ENCODE measurements at regions not wholly inside any gene's neighbourhood (a gene's known extent, or its start where the extent isn't known, plus 50 kb on each side); places are given as distances from the start of the nearest gene placed in this dataset.
"Not testable (repeated sequence)": the region's sequence is repeated elsewhere in the genome, so short reads cannot be mapped to it uniquely, and the experiment has no call there.

- CTCF ChIA-PET; DNase-seq (ENCODE audit: low read depth); H3K4me3 ChIP-seq (ENCODE audit: low read depth, low read length); H3K36me3 ChIP-seq (ENCODE audit: control insufficient read depth, insufficient read depth, low read length); POLR2A ChIA-PET; H3K27me3 ChIP-seq (ENCODE audit: control insufficient read depth, insufficient read depth, low read length): not testable (repeated sequence)
Measured at GRCh38 chr21:10347675-10348074, 173.7 kb upstream of the TPTE start.

DNA sequence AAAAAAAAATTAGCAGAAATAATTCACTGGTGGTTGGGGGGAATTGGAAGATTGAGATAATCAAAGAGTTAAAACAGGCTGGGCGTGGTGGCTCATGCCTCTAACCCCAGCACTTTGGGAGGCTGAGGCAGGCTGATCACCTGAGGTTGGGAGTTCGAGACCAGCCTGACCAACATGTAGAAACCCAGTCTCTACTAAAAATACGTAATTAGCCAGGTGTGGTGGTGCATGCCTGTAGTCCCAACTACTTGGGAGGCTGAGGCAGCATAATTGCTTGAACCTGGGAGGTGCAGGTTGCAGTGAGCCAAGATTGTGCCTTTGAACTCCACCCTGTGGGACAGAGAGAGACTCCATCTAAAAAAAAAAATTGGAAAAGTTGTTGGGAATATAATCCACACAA is 173.2 kb upstream of the TPTE start:
- H3K4me3 ChIP-seq (ENCODE audit: low read depth, low read length); H3K36me3 ChIP-seq (ENCODE audit: control insufficient read depth, insufficient read depth, low read length); H3K27me3 ChIP-seq (ENCODE audit: control insufficient read depth, insufficient read depth, low read length); POLR2A ChIA-PET; DNase-seq (ENCODE audit: low read depth); CTCF ChIA-PET: not testable (repeated sequence)

DNA sequence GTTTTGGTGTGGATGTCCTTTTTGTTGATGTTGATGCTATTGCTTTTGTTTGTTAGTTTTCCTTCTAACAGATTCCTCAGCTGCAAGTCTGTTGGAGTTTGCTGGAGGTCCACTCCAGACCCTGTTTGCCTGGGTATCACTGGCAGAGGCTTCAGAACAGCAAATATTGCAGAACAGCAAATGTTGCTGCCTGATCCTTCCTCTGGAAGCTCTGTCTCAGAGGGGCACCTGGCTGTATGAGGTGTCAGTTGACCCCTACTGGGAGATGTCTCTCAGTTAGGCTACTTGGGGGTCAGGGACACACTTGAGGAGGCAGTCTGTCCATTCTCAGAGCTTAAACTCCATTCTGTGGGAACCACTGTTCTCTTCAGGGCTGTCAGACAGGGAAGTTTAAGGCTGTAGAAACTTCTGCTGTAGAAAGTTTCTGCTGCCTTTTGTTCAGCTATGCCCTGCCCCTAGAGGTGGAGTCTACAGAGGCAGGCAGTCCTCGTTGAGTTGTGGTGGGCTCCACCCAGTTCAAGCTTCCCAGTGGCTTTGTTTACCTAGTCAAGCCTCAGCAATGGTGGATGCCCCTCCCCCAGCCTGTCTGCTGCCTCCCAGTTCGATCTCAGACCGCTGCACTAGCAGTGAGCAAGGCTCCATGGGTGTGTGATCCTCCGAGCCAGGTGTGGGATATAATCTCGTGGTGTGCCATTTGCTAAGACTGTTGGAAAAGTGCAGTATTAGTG is 166.4 kb upstream of the TPTE start:
- H3K36me3 ChIP-seq (ENCODE audit: control insufficient read depth, insufficient read depth, low read length); DNase-seq (ENCODE audit: low read depth); POLR2A ChIA-PET; H3K27me3 ChIP-seq (ENCODE audit: control insufficient read depth, insufficient read depth, low read length); H3K4me3 ChIP-seq (ENCODE audit: low read depth, low read length); CTCF ChIA-PET: not testable (repeated sequence)

GRCh38 chr21:10359120-10359519 is 162.3 kb upstream of the TPTE start:
- DNase-seq (ENCODE audit: low read depth); H3K27me3 ChIP-seq (ENCODE audit: control insufficient read depth, insufficient read depth, low read length); POLR2A ChIA-PET; H3K4me3 ChIP-seq (ENCODE audit: low read depth, low read length); CTCF ChIA-PET; H3K36me3 ChIP-seq (ENCODE audit: control insufficient read depth, insufficient read depth, low read length): not testable (repeated sequence)

GRCh38 chr21:10359911-10360310 is 161.5 kb upstream of the TPTE start:
- H3K27me3 ChIP-seq (ENCODE audit: control insufficient read depth, insufficient read depth, low read length); H3K4me3 ChIP-seq (ENCODE audit: low read depth, low read length); DNase-seq (ENCODE audit: low read depth); CTCF ChIA-PET; POLR2A ChIA-PET; H3K36me3 ChIP-seq (ENCODE audit: control insufficient read depth, insufficient read depth, low read length): not testable (repeated sequence)

GRCh38 chr21:10361214-10361736 is 160.1 kb upstream of the TPTE start:
- POLR2A ChIA-PET; DNase-seq (ENCODE audit: low read depth); CTCF ChIA-PET; H3K36me3 ChIP-seq (ENCODE audit: control insufficient read depth, insufficient read depth, low read length); H3K27me3 ChIP-seq (ENCODE audit: control insufficient read depth, insufficient read depth, low read length); H3K4me3 ChIP-seq (ENCODE audit: low read depth, low read length): not testable (repeated sequence)

DNA sequence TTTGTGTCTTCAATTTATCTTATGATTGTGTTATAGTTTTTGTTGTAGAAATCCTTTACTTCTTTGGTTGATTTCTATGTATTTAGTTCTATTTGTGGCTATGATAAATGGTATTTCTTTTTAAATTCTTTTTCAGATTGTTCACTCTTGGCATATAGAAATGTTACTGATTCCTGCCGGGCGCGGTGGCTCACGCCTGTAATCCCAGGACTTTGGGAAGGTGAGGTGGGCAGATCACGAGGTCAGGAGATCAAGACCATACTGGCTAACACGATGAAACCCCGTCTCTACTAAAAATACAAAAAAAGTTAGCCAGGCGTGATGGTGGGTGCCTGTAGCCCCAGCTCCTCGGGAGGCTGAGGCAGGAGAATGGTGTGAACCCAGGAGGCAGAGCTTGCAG is 158.6 kb upstream of the TPTE start:
- H3K36me3 ChIP-seq (ENCODE audit: control insufficient read depth, insufficient read depth, low read length); DNase-seq (ENCODE audit: low read depth); H3K4me3 ChIP-seq (ENCODE audit: low read depth, low read length); H3K27me3 ChIP-seq (ENCODE audit: control insufficient read depth, insufficient read depth, low read length); CTCF ChIA-PET; POLR2A ChIA-PET: not testable (repeated sequence)

GRCh38 chr21:10363321-10363720 is 158.1 kb upstream of the TPTE start:
- H3K4me3 ChIP-seq (ENCODE audit: low read depth, low read length); CTCF ChIA-PET; H3K36me3 ChIP-seq (ENCODE audit: control insufficient read depth, insufficient read depth, low read length); DNase-seq (ENCODE audit: low read depth); H3K27me3 ChIP-seq (ENCODE audit: control insufficient read depth, insufficient read depth, low read length); POLR2A ChIA-PET: not testable (repeated sequence)

GRCh38 chr21:10366210-10366609 is 155.2 kb upstream of the TPTE start:
- H3K36me3 ChIP-seq (ENCODE audit: control insufficient read depth, insufficient read depth, low read length); H3K4me3 ChIP-seq (ENCODE audit: low read depth, low read length); DNase-seq (ENCODE audit: low read depth); POLR2A ChIA-PET; CTCF ChIA-PET; H3K27me3 ChIP-seq (ENCODE audit: control insufficient read depth, insufficient read depth, low read length): not testable (repeated sequence)

DNA sequence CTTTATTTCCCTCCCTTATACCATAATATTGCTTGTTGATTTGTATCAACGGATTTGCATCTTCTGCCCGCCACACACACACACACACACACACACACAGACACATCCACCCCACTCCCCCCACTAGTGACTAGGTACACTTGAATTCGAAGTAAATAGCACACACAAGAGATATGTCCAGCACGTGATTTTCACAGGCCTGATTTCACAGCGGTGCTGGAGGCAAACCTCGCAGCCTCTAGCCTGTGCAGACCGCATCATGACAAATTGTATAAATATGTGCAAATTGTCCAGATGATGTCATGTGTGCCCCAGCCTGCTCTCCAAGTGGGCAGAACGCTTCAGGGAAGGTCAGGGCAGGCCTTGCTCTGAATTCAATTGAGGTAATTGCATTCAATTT is 153.8 kb upstream of the TPTE start:
- CTCF ChIA-PET, result interaction anchor here (0.6 kb wide), 1 partner anchor 22 kb away, joined by 3 read pairs; no protein-coding TSS in a partner anchor
- H3K27me3 ChIP-seq (ENCODE audit: control insufficient read depth, insufficient read depth, low read length); H3K36me3 ChIP-seq (ENCODE audit: control insufficient read depth, insufficient read depth, low read length); POLR2A ChIA-PET; H3K4me3 ChIP-seq (ENCODE audit: low read depth, low read length); DNase-seq (ENCODE audit: low read depth): not testable (repeated sequence)

DNA sequence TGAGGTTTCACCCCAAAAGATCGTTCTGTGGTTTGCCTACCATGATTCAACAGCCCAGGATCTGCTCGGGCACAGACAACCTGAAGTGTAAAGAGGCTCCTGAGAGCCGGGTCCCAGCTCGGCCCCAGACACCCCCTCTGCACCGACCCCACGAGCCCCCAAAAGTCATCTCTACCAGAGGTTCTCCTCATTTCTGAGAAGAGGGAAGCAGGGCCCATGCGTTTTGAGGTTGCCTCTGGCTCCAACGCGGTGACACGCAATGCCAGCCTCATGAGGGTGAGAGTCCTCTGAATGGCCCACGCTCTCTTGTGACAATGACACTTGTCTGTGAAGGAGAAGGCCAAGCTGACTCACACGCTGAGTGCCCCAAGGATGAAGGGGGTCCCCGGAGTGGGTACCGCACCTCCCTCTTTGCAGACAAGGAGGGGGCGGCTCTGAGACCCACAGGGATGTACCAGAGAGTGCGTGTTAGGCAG is 153.0 kb upstream of the TPTE start:
- DNase-seq (ENCODE audit: low read depth); CTCF ChIA-PET; POLR2A ChIA-PET; H3K36me3 ChIP-seq (ENCODE audit: control insufficient read depth, insufficient read depth, low read length); H3K4me3 ChIP-seq (ENCODE audit: low read depth, low read length); H3K27me3 ChIP-seq (ENCODE audit: control insufficient read depth, insufficient read depth, low read length): not testable (repeated sequence)

DNA sequence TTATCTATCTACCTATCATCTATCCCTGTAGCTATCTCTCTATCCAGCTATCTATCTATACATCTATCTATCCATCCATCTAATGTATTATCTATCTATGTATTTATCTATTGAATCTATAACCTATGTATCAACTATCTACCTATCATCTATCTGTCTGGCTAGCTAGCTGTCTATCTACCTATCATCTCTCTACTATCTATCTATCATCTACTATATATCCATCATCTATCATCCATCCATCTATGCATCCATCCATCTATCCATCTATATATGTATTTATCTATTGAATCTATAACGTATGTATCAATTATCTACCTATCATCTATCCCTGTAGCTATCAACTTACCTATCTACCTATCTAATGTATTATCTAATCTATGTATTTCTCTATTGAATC is 152.1 kb upstream of the TPTE start:
- H3K36me3 ChIP-seq (ENCODE audit: control insufficient read depth, insufficient read depth, low read length); DNase-seq (ENCODE audit: low read depth); POLR2A ChIA-PET; H3K27me3 ChIP-seq (ENCODE audit: control insufficient read depth, insufficient read depth, low read length); CTCF ChIA-PET; H3K4me3 ChIP-seq (ENCODE audit: low read depth, low read length): not testable (repeated sequence)

GRCh38 chr21:10377758-10378157 is 143.6 kb upstream of the TPTE start:
- CTCF ChIA-PET; H3K4me3 ChIP-seq (ENCODE audit: low read depth, low read length); H3K36me3 ChIP-seq (ENCODE audit: control insufficient read depth, insufficient read depth, low read length); POLR2A ChIA-PET; DNase-seq (ENCODE audit: low read depth); H3K27me3 ChIP-seq (ENCODE audit: control insufficient read depth, insufficient read depth, low read length): not testable (repeated sequence)

DNA sequence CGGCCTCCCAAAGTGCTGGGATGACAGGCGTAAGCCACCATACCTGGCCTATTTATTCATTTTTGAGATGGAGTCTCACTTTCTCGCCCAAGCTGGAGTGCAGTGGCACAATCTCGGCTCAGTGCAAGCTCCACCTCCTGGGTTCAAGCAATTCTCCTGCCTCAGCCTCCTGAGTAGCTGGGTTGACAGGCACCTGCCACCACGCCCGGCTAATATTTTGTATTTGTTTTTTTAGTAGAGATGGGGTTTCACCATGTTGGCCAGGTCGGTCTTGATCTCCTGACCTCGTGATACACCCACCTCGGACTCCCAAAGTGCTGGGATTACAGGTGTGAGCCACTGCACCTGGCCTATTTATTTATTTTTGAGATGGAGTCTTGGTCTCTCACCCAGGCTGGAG is 141.6 kb upstream of the TPTE start:
- H3K4me3 ChIP-seq (ENCODE audit: low read depth, low read length); POLR2A ChIA-PET; H3K36me3 ChIP-seq (ENCODE audit: control insufficient read depth, insufficient read depth, low read length); H3K27me3 ChIP-seq (ENCODE audit: control insufficient read depth, insufficient read depth, low read length); CTCF ChIA-PET; DNase-seq (ENCODE audit: low read depth): not testable (repeated sequence)
